NCI-H146 (cell line): ENCODE measurements at regions not wholly inside any gene's neighbourhood (a gene's known extent, or its start where the extent isn't known, plus 50 kb on each side); places are given as distances from the start of the nearest gene placed in this dataset.
"Not testable (repeated sequence)": the region's sequence is repeated elsewhere in the genome, so short reads cannot be mapped to it uniquely, and the experiment has no call there.

Experiments
- DNase-seq: peaks from one replicate; lab custom pipeline; 2025; lab: John Stamatoyannopoulos, UW

- DNase-seq, result no peak
Measured at GRCh38 chr1:114263343-114263742, 109.7 kb upstream of the SYT6 start.

DNA sequence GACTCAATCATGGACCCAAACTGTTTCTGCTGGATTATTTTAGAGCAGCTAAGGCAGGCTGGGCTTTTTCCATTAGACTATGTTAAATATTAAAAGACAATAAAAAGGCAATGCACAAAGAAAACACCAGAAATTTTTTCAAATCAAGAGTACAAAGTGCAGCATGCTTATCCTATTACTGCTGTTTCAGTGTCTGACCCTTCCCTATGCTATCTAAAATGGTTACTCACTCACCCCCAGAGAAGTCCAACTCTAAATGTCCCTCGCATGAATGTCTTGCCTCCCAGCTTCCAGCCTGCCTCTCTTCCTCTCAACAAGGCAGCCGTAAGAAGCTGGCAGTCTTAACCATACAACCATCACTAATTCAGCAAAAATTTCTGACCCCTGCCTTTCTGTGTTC, 108.7 kb upstream of the SYT6 start:
- no peak for DNase-seq

- no peak for DNase-seq
Measured at GRCh38 chr1:114260805-114261484, 107.3 kb upstream of the SYT6 start.

DNA sequence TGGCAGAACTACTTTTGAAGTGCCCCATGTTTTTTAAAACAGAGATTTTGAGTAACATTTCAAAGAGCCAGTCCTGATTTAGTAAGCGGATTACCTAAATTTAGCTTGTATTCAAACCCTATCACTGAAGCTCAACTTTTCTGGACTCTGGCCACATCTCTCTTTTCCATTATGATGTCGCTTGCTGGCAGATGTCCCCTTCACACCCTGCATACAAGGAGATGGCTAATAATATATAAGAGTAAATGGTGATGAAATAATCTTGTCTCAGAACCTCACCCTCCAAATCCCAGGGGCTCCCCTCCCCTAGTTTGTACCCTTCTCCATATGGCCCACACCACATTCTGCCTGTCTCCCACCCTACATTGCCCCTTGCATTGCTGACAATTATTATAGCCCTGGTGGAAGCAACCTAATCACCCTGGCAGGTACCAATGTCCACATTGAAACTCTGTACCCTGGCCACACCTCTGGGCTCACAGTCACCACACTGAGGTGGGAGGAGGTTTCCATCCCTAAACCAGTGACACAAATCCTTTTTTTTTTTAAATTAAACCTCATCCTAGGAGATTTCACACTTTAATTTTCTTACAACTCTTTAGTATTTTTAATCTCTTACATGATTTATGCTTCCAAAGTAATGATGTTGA, 106.0 kb upstream of the SYT6 start:
- DNase-seq, result no peak

DNA sequence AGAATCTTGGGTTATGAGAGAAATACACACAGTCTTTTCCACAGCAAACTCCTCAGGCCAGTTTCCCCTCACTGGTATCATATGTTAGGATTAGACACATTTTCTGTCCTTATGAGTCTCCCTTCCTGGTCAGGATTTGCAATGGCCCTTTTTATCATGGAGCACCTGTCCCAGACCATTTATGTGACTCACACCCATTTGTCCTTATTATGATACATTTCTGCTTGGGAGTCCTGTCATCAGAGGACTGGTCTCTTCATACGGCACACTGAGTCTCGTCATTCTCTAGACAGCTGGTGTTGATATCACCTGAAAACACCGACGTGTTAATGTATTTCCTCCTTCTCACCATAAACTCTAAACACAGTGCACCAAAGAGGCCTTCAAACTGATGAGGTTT, 105.0 kb upstream of the SYT6 start:
- no peak for DNase-seq

- no peak for DNase-seq
Measured at GRCh38 chr1:114258074-114258473, 104.4 kb upstream of the SYT6 start.

DNA sequence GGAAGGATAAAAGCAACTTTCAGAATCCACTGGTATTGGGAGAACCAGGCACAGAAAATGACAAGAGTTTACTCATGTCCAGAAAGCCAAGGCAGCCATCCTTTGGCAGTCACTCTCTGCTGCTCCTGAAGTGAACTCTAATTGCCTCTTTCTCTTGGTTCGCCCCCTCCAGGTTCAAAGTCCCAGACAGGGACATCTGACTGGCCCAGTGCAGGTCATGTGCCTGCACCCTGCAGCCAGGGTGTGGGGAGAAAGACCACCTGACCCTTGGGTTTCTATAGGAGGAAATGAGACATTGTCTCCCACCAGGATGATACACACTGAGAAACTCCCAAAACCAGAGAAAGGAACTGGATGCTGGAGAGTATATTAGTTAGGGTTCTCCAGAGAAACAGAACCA, 103.9 kb upstream of the SYT6 start:
- DNase-seq, result no peak

GRCh38 chr1:114253900-114254299, 100.2 kb upstream of the SYT6 start:
- DNase-seq, result no peak

- DNase-seq, result no peak
Measured at GRCh38 chr1:114251573-114251939, 97.9 kb upstream of the SYT6 start.

- no peak for DNase-seq
Measured at GRCh38 chr1:114250683-114251572, 97.3 kb upstream of the SYT6 start.

- no peak for DNase-seq
Measured at GRCh38 chr1:114249691-114250090, 96.0 kb upstream of the SYT6 start.

- DNase-seq, result no peak
Measured at GRCh38 chr1:114248162-114248561, 94.5 kb upstream of the SYT6 start.

- not testable (repeated sequence) for DNase-seq
Measured at GRCh38 chr1:114242531-114243210, 89.0 kb upstream of the SYT6 start.

- no peak for DNase-seq
Measured at GRCh38 chr1:114238053-114238452, 84.4 kb upstream of the SYT6 start.

DNA sequence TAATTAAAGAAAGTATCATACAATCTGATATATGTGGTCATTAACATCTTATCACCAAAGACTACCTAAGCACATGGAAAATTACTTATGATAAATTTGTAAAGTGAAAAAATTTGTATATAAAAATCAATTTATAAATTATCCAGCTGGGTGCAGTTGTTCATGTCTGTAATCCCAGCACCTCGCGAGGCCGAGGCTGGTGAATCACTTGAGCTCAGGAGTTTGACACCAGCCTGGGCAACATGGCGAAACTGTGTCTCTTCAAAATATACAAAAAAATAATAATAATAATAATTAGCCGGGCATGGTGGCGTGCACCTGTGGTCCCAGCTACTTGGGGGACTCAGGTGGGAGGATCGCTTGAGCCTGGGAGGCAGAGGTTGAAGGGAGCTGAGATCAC, 82.8 kb upstream of the SYT6 start:
- DNase-seq, result no peak

GRCh38 chr1:114235960-114236359, 82.3 kb upstream of the SYT6 start:
- no peak for DNase-seq

DNA sequence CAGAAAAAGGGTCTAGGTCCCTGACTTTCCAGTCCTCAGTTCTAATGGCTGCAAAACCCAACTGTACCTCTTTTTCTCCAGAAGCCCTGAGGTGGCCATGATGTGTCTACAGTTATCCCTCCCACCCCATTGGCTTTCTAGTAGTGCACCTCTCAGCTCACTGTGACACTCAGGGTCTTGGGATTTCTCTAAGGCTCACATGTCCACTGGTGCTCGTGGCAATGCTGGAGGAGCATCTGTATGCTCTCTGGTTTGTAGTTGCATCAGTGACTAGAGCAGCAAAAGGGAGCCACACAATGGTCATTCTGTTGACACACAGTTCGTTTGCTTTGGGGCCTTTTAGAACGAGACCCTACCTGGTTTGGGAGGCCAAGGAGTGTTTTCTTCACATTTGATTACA, 81.6 kb upstream of the SYT6 start:
- DNase-seq, result no peak

GRCh38 chr1:114234408-114235124, 80.9 kb upstream of the SYT6 start:
- no peak for DNase-seq

DNA sequence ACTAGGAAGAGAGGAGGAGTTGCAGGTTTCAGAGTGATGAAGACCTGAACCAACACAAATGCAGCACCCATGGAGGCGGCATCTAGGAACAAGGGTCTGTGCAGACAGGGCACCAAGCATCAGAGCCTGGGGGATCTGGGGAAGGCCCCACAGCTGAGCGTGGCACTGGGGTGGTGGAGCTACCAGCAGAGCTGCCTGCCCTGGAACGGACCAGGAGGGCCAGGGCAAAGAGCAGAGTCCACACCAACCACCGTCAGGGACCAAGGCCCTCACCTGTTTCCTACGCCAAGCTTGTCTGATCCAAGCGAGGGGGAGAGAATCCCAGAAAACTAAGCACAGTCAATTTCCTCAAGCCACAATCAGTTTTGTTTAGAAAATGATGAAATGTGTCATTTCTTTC, 79.0 kb upstream of the SYT6 start:
- no peak for DNase-seq

- no peak for DNase-seq
Measured at GRCh38 chr1:114231301-114231700, 77.6 kb upstream of the SYT6 start.

DNA sequence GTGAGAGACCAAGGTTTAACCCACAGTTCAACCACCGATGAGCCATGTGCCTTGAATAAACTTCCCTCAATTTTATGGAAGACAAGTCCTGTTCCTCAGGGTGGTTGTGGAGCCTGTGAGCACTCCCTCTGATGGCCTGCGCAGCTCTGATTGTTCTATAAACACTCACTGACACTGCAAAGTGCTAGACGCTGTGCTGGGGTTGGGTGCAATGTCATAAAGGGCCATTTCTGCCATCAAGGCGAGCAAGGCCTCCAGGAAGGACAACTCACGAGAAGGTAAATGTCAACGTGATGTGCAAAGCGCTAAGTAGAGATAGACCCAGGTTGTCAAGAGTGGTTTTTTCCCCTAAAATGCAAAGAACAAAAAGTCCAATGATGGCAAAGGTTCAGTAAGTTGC, 75.7 kb upstream of the SYT6 start:
- DNase-seq, result no peak

DNA sequence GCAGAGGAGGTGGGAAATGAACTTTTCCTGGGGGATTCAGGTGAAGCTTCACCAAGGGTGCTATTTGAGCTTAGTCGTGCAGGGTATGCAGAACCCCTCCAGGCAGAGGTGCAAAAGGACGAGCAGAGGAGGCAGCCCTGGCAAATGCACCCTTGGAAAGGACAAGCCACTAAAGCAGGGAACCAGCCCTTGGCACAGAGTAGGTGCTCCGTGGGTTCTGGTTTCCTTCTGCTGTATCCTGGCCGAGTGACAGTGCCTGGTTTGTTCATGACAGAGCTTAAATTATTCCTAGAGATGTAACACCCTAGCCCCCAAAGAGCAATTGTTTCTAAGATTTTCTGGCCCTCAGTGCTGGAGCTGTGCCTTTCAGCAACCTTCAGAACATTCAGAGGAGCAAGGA, 73.4 kb upstream of the SYT6 start:
- no peak for DNase-seq
